Smooth muscle cell (in vitro differentiated cells): ENCODE measurements at regions not wholly inside any gene's neighbourhood (a gene's known extent, or its start where the extent isn't known, plus 50 kb on each side); places are given as distances from the start of the nearest gene placed in this dataset.
A peak's percentile ranks its signal among the peaks of the same experiment; 100 is the strongest.

Experiments
- DNase-seq: peaks from one replicate; lab custom pipeline; 2025; ENCODE audit not compliant: unreplicated experiment; lab: John Stamatoyannopoulos, UW
- H2AFZ ChIP-seq: fragments of 200-600 bp; sonication (generic); 2 replicates; pipeline ENCODE4 v1.6.0; 2016; ENCODE audit warnings: antibody characterized with exemption, low read depth, mild to moderate bottlenecking
- H3F3A ChIP-seq: fragments of 200-600 bp; sonication (generic); 2 replicates; pipeline ENCODE4 v1.6.0; 2017; ENCODE audit warnings: antibody characterized with exemption, low read depth
- H3K27ac ChIP-seq: fragments of 200-600 bp; sonication (generic); 2 replicates; pipeline ENCODE4 v1.5.1; 2016; ENCODE audit warnings: low read depth, mild to moderate bottlenecking
- H3K27me3 ChIP-seq: fragments of 200-600 bp; sonication (generic); 2 replicates; pipeline ENCODE4 v1.6.1; 2016; ENCODE audit warnings: low read depth, mild to moderate bottlenecking
- H3K36me3 ChIP-seq: fragments of 200-600 bp; sonication (generic); 2 replicates; pipeline ENCODE4 v1.5.1; 2016; ENCODE audit warnings: low read depth
- H3K4me1 ChIP-seq: fragments of 200-600 bp; sonication (generic); 2 replicates; pipeline ENCODE4 v1.5.1; 2016; ENCODE audit warnings: low read depth
- H3K4me2 ChIP-seq: fragments of 200-600 bp; sonication (generic); 2 replicates; pipeline ENCODE4 v1.6.0; 2016; ENCODE audit warnings: mild to moderate bottlenecking
- H3K4me3 ChIP-seq: fragments of 200-600 bp; sonication (generic); 2 replicates; pipeline ENCODE4 v1.5.1; 2016; ENCODE audit warnings: mild to moderate bottlenecking
- H3K79me2 ChIP-seq: fragments of 200-600 bp; sonication (generic); 2 replicates; pipeline ENCODE4 v1.6.0; 2016; ENCODE audit warnings: low read depth, mild to moderate bottlenecking
- H3K9ac ChIP-seq: fragments of 200-600 bp; sonication (generic); 2 replicates; pipeline ENCODE4 v1.6.0; 2016; ENCODE audit warnings: low read depth
- H3K9me3 ChIP-seq: fragments of 200-600 bp; sonication (generic); replicated peaks from 2 replicates; pipeline ENCODE4 v1.5.1; 2016; ENCODE audit warnings: low read depth
- H4K20me1 ChIP-seq: fragments of 200-600 bp; sonication (generic); 2 replicates; pipeline ENCODE4 v1.6.0; 2016; ENCODE audit warnings: low read depth
- CTCF ChIP-seq: fragments of 200-600 bp; sonication (generic); IDR thresholded peaks from 2 replicates; pipeline ENCODE4 v1.5.1; 2017; ENCODE audit warnings: borderline replicate concordance, mild to moderate bottlenecking, antibody characterized with exemption; ENCODE audit not compliant: insufficient read depth, poor library complexity, severe bottlenecking
- WGBS: methylation state at CpG from one replicate; pipeline ENCODE4 v1.1.7; 2016; ENCODE audit warnings: low lambda C conversion rate; 5-methylcytosine and 5-hydroxymethylcytosine counted together

DNA sequence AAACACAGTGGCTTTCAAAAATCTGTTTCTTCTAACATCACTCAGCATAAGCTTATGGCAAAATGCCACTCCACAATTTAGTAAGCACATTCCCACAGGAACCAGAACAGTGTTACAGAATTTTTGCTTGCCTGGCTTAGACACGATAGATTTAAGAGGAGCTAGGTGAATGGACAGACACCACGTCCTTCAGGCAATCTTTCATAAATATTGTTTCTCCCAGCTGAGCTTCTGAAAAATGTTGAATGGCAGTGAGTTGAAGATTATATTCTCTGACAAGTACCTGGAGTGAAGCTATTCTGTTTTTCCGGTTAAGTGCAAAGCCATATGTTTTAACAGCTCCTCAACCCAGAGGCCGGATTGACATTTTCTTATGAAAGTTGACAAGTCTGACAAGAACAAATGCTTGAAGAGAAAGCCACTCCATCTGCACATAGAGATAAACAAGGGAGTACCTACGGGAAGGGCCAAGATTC lies 102.0 kb downstream of the FSCB start:
- H3K4me1 ChIP-seq = no peaks in the 10 kb centered on the region
- H3K9me3 ChIP-seq = no peaks in the 10 kb centered on the region
- no peaks in the 10 kb centered on the region for H3K27me3 ChIP-seq
- 53% methylated on average over 5 of the region's 5 CpGs for WGBS
- H2AFZ ChIP-seq = peak overlapping the region; percentile 88
- H3K9ac ChIP-seq = no peak overlapping the region
- no peak for TF ChIP-seq CTCF
- H3K79me2 ChIP-seq = no peaks in the 10 kb centered on the region
- H3K36me3 ChIP-seq = no peaks in the 10 kb centered on the region
- no peaks in the 10 kb centered on the region for H4K20me1 ChIP-seq
- H3K27ac ChIP-seq = peak overlapping the region; percentile 49
- no peak for DNase-seq
- peaks cover 5% of the 10 kb centered on the region for H3F3A ChIP-seq
- peak overlapping the region; percentile 45 for H3K4me2 ChIP-seq
- H3K4me3 ChIP-seq = no peak overlapping the region

DNA sequence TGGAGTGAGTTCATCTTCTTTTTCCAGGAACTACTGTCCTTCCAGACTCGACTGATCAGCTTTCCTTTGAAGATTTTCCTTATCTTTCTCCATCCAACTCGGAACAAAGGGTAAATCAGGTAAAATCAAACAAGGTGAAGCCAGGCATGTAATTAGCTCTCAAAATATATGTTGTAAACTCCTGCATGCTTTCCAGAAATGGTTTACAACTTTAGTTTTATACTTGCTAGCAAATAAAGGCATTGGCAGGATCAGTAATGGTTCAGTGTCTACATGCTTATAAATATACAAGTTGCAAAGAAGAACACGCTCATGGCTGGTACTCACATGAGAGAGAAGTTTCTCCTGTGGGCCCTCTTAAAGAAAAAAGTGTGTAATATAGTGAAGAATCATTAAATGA lies 102.5 kb downstream of the FSCB start:
- Histone ChIP-seq H2AFZ (peak overlapping the region; percentile 88), H3K9me3 (no peaks in the 10 kb centered on the region), H3K27me3 (no peaks in the 10 kb centered on the region), H3K4me1 (no peaks in the 10 kb centered on the region), H4K20me1 (no peaks in the 10 kb centered on the region), H3F3A (peaks cover 5% of the 10 kb centered on the region), H3K4me2 (peak overlapping the region; percentile 45), H3K4me3 (no peak overlapping the region), H3K36me3 (no peaks in the 10 kb centered on the region), H3K27ac (peak overlapping the region; percentile 49), H3K9ac (no peak overlapping the region), H3K79me2 (no peaks in the 10 kb centered on the region)
- no peak for TF ChIP-seq CTCF
- 75% methylated on average over 3 of the region's 3 CpGs for WGBS
- no peak for DNase-seq

DNA sequence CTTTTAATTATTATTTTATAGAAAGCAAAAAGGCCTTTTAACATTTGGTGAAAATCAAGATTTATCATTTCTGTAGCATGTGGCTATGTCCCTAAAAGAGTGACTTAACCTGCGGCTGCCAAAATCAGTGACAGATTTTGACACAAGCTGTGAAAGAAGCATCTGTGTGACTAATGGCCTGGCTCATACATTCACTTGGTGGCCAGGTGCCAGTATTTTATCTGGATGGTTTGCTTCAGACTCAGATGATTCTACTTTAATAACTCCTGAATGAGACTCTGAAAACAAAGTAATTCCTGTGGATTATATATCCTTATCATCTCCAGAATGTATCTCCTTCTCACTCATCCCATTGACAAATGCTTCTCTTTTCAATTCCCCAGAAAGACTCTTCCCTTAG lies 103.0 kb downstream of the FSCB start:
- Histone ChIP-seq H3K79me2 (no peaks in the 10 kb centered on the region), H3K4me1 (no peaks in the 10 kb centered on the region), H3K9ac (no peak overlapping the region), H3K27me3 (no peaks in the 10 kb centered on the region), H3K9me3 (no peaks in the 10 kb centered on the region), H2AFZ (peak overlapping the region; percentile 88), H3K27ac (no peak overlapping the region), H3F3A (peaks cover 5% of the 10 kb centered on the region), H4K20me1 (no peaks in the 10 kb centered on the region), H3K4me3 (no peak overlapping the region), H3K4me2 (peak overlapping the region; percentile 8), H3K36me3 (no peaks in the 10 kb centered on the region)
- no peak for TF ChIP-seq CTCF
- no peak for DNase-seq
- WGBS = 71% methylated on average over 1 of the region's 1 CpG

DNA sequence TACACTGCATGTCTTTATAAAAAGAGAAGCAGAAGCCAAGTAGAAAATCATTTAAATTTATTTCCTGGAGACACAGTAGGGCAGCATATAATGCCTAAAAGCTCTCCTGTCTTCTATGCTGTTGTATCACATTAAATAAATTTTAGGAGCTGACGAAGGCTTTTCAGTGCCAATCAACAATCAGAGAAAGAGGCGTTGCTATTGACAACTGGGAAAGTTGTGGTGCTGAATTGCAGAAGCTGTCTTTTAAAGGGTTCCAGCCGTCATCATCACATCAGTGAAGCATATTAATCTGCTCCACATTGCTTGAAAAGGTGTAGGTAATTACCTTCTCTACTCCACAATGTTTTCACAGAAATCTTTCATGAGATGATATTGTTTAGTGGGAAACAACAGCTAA lies 103.9 kb downstream of the FSCB start:
- no peaks in the 10 kb centered on the region for H4K20me1 ChIP-seq
- H2AFZ ChIP-seq = peak overlapping the region; percentile 41
- H3K9ac ChIP-seq = no peak overlapping the region
- no peaks in the 10 kb centered on the region for H3K9me3 ChIP-seq
- H3F3A ChIP-seq = peaks cover 5% of the 10 kb centered on the region
- H3K36me3 ChIP-seq = no peaks in the 10 kb centered on the region
- H3K4me3 ChIP-seq = no peak overlapping the region
- H3K4me2 ChIP-seq = no peak overlapping the region
- H3K79me2 ChIP-seq = no peaks in the 10 kb centered on the region
- 83% methylated on average over 3 of the region's 3 CpGs for WGBS
- H3K4me1 ChIP-seq = no peaks in the 10 kb centered on the region
- DNase-seq = no peak
- no peak for TF ChIP-seq CTCF
- H3K27me3 ChIP-seq = no peaks in the 10 kb centered on the region
- no peak overlapping the region for H3K27ac ChIP-seq
